GM12878 (cell line): ENCODE measurements at regions not wholly inside any gene's neighbourhood (a gene's known extent, or its start where the extent isn't known, plus 50 kb on each side); places are given as distances from the start of the nearest gene placed in this dataset.

Source experiments
- ATAC-seq: fragments of 200-7000 bp; cut with Tn5 transposase; 3 replicates; pipeline ENCODE4 v1.9.1; 2020; ENCODE audit warnings: mild to moderate bottlenecking, moderate library complexity
- BruUV-seq: library from RNA; stranded (reverse); fragments of 400-500 nt; replicated peaks from 2 replicates; lab custom pipeline; 2021; lab: Mats Ljungman, UMichigan
- CTCF ChIA-PET: fragments of 300-600 bp; sonication (Branson Sonifier 250); formaldehyde crosslinking; extraction: SDS; loops from one replicate; lab custom pipeline; 2021; ENCODE audit warnings: inconsistent platforms; lab: Yijun Ruan, JAX
- POLR2A ChIA-PET: fragments of 350-600 bp; formaldehyde crosslinking; extraction: SDS; loops from one replicate; lab custom pipeline; 2021; ENCODE audit warnings: inconsistent platforms; lab: Charles Lee
- RAD21 ChIA-PET: fragments of 300-600 bp; sonication (Branson Sonifier 250); formaldehyde crosslinking; loops from one replicate; lab custom pipeline; 2023; ENCODE audit warnings: antibody characterized with exemption; ENCODE audit not compliant: unreplicated experiment; lab: Charles Lee
- SMC1A ChIA-PET: fragments of 300-600 bp; sonication (Branson Sonifier 250); formaldehyde crosslinking; loops from one replicate; lab custom pipeline; 2023; ENCODE audit not compliant: unreplicated experiment, uncharacterized antibody; lab: Charles Lee
- DNase-seq: peaks from one replicate; pipeline ENCODE4 v3.0.0-alpha.2; 2011; ENCODE audit warnings: low read depth, low spot score
- FAIRE-seq: peaks from 3 replicates; lab custom pipeline; 2011; peaks lifted over from hg19 to GRCh38; lab: Jason Lieb, UNC
- H2AFZ ChIP-seq: 2 replicates; pipeline ENCODE4 v1.6.0; 2011; ENCODE audit warnings: low read depth, low read length, control low read depth; ENCODE audit not compliant: control insufficient read depth
- H3K27ac ChIP-seq: 2 replicates; pipeline ENCODE4 v1.5.1; 2011; ENCODE audit warnings: control low read depth; ENCODE audit not compliant: control insufficient read depth, insufficient read depth
- H3K27me3 ChIP-seq, 2 experiments: replicated peaks in 1 of 2; 2 replicates each; pipeline versions ENCODE4 v1.6.0 to v1.6.1; 2011; ENCODE audit warnings: low read length in 1 of 2; ENCODE audit not compliant: control insufficient read depth in 2 of 2, insufficient read depth in 2 of 2
- H3K36me3 ChIP-seq, 2 experiments: 2 replicates each; pipeline ENCODE4 v1.5.1; 2011; ENCODE audit warnings: low read length in 1 of 2; ENCODE audit not compliant: control insufficient read depth in 2 of 2, insufficient read depth in 2 of 2
- H3K4me1 ChIP-seq: 2 replicates; pipeline ENCODE4 v1.6.1; 2011; ENCODE audit warnings: mild to moderate bottlenecking, low read length, moderate library complexity, mixed read lengths; ENCODE audit not compliant: control insufficient read depth, insufficient read depth
- H3K4me2 ChIP-seq: 2 replicates; pipeline ENCODE4 v1.6.0; 2011; ENCODE audit warnings: control low read depth; ENCODE audit not compliant: control insufficient read depth, insufficient read depth
- H3K4me3 ChIP-seq: fragments of 200-600 bp; sonication (generic); 2 replicates; pipeline ENCODE4 v1.5.1; 2016
- H3K79me2 ChIP-seq: 2 replicates; pipeline ENCODE4 v1.6.0; 2011; ENCODE audit warnings: low read length; ENCODE audit not compliant: control insufficient read depth, insufficient read depth
- H3K9ac ChIP-seq: 2 replicates; pipeline ENCODE4 v1.8.0; 2011; ENCODE audit warnings: low read length, control low read depth, mixed read lengths; ENCODE audit not compliant: control insufficient read depth, insufficient read depth
- H3K9me3 ChIP-seq: replicated peaks from 3 replicates; pipeline ENCODE4 v1.5.1; 2011; ENCODE audit warnings: mild to moderate bottlenecking, low read length; ENCODE audit not compliant: control insufficient read depth, insufficient read depth
- H4K20me1 ChIP-seq: 2 replicates; pipeline ENCODE4 v1.6.0; 2011; ENCODE audit not compliant: control insufficient read depth, insufficient read depth
- CBX3 ChIP-seq: fragments of 200-600 bp; sonication (generic); IDR thresholded peaks from 2 replicates; pipeline ENCODE4 v1.6.1; 2016; ENCODE audit warnings: low read depth, borderline replicate concordance
- E4F1 ChIP-seq: fragments of 450-650 bp; IDR thresholded peaks from 2 replicates; pipeline ENCODE4 v1.6.1; 2018; ENCODE audit warnings: borderline replicate concordance, mild to moderate bottlenecking; ENCODE audit not compliant: partially characterized antibody
- MTA3 ChIP-seq: IDR thresholded peaks from 2 replicates; pipeline ENCODE4 v1.6.1; 2012; ENCODE audit warnings: low read length, inconsistent platforms, borderline replicate concordance
- RELA ChIP-seq: fragments of 450-650 bp; IDR thresholded peaks from 2 replicates; pipeline ENCODE4 v1.8.0; 2014; ENCODE audit warnings: borderline replicate concordance; ENCODE audit not compliant: partially characterized antibody
- SIN3A ChIP-seq: IDR thresholded peaks from 2 replicates; pipeline ENCODE4 v1.6.1; 2012; ENCODE audit warnings: low read depth, low read length, improper control_type of control experiment
- SKIL ChIP-seq: fragments of 450-650 bp; IDR thresholded peaks from 2 replicates; pipeline ENCODE4 v1.6.1; 2017; ENCODE audit warnings: mild to moderate bottlenecking, low read depth, inconsistent platforms; ENCODE audit not compliant: poor library complexity, severe bottlenecking
- TBL1XR1 ChIP-seq: IDR thresholded peaks from 2 replicates; pipeline ENCODE4 v1.6.1; 2012; ENCODE audit warnings: low read depth, low read length, improper control_type of control experiment
- USF1 ChIP-seq: IDR thresholded peaks from 2 replicates; pipeline ENCODE4 v1.6.1; 2011; ENCODE audit warnings: borderline replicate concordance, low read depth, mild to moderate bottlenecking, moderate library complexity, mixed read lengths, low read length; ENCODE audit not compliant: insufficient read depth; ENCODE audit errors: extremely low read length
- USF2 ChIP-seq: IDR thresholded peaks from 2 replicates; pipeline ENCODE4 v1.6.1; 2011; ENCODE audit warnings: low read depth, low read length, improper control_type of control experiment, borderline replicate concordance
- YBX1 ChIP-seq: fragments of 450-650 bp; IDR thresholded peaks from 2 replicates; pipeline ENCODE4 v1.6.1; 2016; ENCODE audit warnings: antibody characterized with exemption
- ZBTB11 ChIP-seq: fragments of 450-650 bp; formaldehyde crosslinking; IDR thresholded peaks from 2 replicates; pipeline ENCODE4 v1.5.0; 2022; ENCODE audit warnings: mild to moderate bottlenecking, missing genetic modification characterization
- ZNF622 ChIP-seq: fragments of 450-650 bp; IDR thresholded peaks from 2 replicates; pipeline ENCODE4 v1.6.1; 2017; ENCODE audit warnings: mild to moderate bottlenecking, inconsistent platforms
- WGBS: methylation state at CpG from one replicate; pipeline ENCODE4 v1.1.6; 2016; ENCODE audit warnings: low lambda C conversion rate; ENCODE audit not compliant: insufficient replicate concordance, insufficient coverage; ENCODE audit errors: missing lambda C conversion rate; 5-methylcytosine and 5-hydroxymethylcytosine counted together
- in situ Hi-C: fragments of 300-500 bp; cut with MboI; formaldehyde crosslinking; loops from 9 replicates; pipeline ENCODE4 v1.14.3; 2018; ENCODE audit warnings: mixed read lengths
- intact Hi-C: fragments of 100-400 bp; cut with micrococcal nuclease; formaldehyde crosslinking; loops from one replicate; pipeline ENCODE4 v1.14.2; 2022; ENCODE audit not compliant: unreplicated experiment

- RAD21 ChIA-PET, result no interaction called here
- in situ Hi-C loops, result no loop called here
- FAIRE-seq, result no peak
- TF ChIP-seq ZBTB11 (CRISPR knock-in tag), result no peak
- no peak for TF ChIP-seq TBL1XR1
- no peak for TF ChIP-seq MTA3
- TF ChIP-seq SKIL, result no peak
- TF ChIP-seq USF2, result no peak
- TF ChIP-seq E4F1, result no peak
- TF ChIP-seq ZNF622, result no peak
- TF ChIP-seq RELA, result no peak
- TF ChIP-seq YBX1, result no peak
- TF ChIP-seq CBX3, result no peak
- TF ChIP-seq SIN3A, result no peak
- TF ChIP-seq USF1, result no peak
These were observed 82.7 kb downstream of the KCNA4 start for GRCh38 chr11:29934115-29934638.

More at GRCh38 chr11:29934115-29934638, 82.7 kb downstream of the KCNA4 start:
- no peaks in the 10 kb centered on the region for H4K20me1 ChIP-seq
- ChIA-PET POLR2A (no interaction called here), CTCF (no interaction called here), SMC1A (no interaction called here)
- no peaks in the 10 kb centered on the region for H3K9me3 ChIP-seq
- ATAC-seq, result no peak
- no TSS peak for BruUV-seq
- no peak overlapping the region for H3K4me3 ChIP-seq
- H3K27ac ChIP-seq, result no peak overlapping the region
- no peaks in the 10 kb centered on the region for H3K79me2 ChIP-seq
- intact Hi-C loops, result no loop called here
- H3K27me3 ChIP-seq, result no peaks in the 10 kb centered on the region
- H3K36me3 ChIP-seq, result no peaks in the 10 kb centered on the region
- no peak overlapping the region for H3K4me2 ChIP-seq
- 41% methylated on average over 19 of the region's 19 CpGs for WGBS
- no peak overlapping the region for H3K9ac ChIP-seq
- H3K4me1 ChIP-seq, result no peaks in the 10 kb centered on the region
- H2AFZ ChIP-seq, result no peak overlapping the region
- DNase-seq, result no peak
